ENCODE measurements at regions not wholly inside any gene's neighbourhood (a gene's known extent, or its start where the extent isn't known, plus 50 kb on each side); places are given as distances from the start of the nearest gene placed in this dataset.

DNA sequence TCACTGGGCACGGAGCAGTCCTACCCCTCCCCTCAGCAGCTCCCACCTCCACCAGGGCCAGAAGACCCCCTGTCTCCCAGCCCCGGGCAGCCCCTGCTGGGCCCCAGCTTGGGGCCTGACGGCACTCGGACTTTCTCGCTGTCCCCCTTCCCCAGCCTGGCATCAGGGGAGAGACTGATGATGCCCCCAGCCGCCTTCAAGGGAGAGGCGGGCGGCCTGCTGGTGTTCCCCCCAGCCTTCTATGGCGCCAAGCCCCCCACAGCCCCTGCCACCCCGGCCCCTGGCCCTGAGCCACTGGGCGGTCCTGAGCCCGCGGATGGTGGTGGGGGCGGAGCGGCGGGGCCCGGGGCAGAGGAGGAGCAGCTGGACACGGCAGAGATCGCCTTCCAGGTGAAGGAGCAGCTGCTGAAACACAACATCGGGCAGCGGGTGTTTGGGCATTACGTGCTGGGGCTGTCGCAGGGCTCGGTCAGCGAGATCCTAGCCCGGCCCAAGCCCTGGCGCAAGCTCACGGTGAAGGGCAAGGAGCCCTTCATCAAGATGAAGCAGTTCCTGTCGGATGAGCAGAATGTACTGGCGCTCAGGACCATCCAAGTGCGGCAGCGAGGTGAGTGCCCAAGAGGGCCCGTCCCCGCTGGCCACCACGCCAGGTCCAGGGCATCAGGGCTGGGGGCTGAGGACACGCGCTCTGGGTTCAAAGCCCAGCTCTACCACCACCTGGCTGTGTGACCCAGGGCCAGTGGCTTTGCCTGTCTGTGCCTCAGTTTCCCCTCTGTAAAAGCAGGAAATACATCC lies 58.6 kb downstream of the PHETA1 start:
- DNase-seq, result no peak

GRCh38 chr12:111309584-111309983 lies 59.3 kb downstream of the PHETA1 start:
- DNase-seq, result no peak

GRCh38 chr12:111308473-111308872 lies 60.4 kb downstream of the PHETA1 start:
- no peak for DNase-seq

GRCh38 chr12:111304642-111305071 lies 64.2 kb downstream of the PHETA1 start:
- no peak for DNase-seq

DNA sequence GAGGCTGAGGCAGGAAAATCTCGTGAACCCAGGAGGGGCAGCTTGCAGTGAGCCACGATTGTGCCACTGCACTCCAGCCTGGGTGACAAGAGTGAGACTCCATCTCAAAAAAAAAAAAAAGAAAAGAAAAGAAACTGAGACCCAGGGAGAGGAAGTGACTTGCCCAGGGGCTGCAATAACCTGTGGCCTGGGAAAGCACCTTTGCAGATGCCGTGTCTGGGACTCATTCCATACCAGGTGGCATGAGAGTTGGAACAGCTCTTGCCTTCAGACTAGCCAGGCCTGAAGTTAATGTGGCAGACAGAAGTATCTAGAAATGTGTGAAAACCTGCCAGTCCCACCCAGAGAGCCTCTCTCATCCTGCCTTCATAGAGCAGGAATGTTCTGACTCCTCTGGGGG lies 65.4 kb downstream of the PHETA1 start:
- DNase-seq, result no peak

- peak; percentile 42 for DNase-seq
Observed at GRCh38 chr12:111298582-111299436, 70.1 kb downstream of the PHETA1 start.

DNA sequence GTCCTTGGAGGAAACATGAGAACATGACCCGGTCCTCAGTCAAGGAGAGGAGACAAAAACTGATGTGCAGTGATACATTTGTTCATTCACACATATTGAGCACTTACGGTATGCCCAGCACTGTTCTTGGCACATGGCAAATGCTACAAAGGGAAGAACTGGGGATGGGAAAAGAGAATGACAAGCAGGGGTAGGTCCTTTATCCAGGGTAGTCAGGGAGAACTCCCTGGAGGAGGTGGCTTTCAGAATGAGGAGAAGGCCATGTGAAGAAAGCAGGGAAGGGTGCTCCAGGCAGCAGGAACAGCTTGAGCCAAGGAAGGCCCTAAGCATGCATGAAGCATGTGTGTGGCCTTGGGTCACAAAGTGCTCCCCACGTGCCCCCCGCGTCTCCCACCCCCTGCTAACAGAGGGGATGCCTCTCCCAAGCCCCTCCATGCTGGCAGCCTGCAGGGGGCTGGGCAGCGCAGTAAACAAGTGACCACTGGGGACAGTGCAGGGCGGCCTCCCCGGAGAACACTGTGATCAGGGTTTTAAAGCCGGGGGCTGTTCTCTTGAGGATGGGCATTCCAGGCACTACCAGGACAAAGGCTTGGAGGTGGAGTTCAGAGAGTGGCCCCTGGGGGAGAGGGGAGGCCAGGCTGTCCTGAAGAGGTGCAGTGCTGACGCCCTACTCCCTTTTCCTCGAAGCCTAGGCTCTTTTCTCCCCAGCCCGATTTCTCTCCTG lies 71.0 kb downstream of the PHETA1 start:
- DNase-seq, result no peak

GRCh38 chr12:111296906-111297463 lies 71.9 kb downstream of the PHETA1 start:
- no peak for DNase-seq

- no peak for DNase-seq
Observed at GRCh38 chr12:111295176-111295575, 73.7 kb downstream of the PHETA1 start.

- no peak for DNase-seq
Observed at GRCh38 chr12:111293266-111294009, 75.5 kb downstream of the PHETA1 start.

DNA sequence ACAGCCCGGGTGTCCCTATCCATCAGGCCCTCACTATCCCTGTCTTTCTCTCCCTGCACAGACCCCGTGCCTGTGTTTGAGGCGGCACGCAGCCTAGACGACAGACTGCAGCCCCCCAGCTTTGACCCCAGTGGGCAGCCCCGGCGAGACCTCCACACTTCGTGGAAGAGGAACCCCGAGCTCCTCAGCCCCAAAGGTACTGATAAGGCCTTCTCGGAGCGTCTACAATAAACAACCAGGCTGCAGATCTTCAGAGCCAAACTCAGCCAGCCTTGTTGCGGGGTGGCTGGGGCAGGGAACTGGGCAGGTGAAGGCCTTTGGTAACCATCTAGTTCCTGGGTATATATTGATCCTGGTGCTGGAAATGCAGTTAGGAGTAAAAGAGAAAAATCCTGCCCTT lies 77.5 kb downstream of the PHETA1 start:
- no peak for DNase-seq

DNA sequence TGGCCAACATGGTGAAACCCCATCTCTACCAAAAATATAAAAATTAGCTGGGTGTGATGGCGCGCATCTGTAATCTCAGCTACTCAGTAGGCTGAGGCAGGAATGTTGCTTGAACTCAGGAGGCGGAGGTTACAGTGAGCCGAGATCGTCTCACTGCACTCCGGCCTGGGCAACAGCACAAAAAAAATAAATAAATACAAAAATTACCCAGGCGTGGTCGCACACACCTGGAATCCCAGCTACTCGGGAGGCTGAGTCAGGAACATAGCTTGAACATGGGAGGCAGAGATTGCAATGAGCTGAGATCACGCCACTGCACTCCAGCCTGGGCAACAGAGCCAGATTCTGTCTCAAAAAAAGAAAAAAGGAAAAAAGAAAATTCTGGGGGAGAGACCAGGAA lies 80.1 kb downstream of the PHETA1 start:
- DNase-seq, result no peak

DNA sequence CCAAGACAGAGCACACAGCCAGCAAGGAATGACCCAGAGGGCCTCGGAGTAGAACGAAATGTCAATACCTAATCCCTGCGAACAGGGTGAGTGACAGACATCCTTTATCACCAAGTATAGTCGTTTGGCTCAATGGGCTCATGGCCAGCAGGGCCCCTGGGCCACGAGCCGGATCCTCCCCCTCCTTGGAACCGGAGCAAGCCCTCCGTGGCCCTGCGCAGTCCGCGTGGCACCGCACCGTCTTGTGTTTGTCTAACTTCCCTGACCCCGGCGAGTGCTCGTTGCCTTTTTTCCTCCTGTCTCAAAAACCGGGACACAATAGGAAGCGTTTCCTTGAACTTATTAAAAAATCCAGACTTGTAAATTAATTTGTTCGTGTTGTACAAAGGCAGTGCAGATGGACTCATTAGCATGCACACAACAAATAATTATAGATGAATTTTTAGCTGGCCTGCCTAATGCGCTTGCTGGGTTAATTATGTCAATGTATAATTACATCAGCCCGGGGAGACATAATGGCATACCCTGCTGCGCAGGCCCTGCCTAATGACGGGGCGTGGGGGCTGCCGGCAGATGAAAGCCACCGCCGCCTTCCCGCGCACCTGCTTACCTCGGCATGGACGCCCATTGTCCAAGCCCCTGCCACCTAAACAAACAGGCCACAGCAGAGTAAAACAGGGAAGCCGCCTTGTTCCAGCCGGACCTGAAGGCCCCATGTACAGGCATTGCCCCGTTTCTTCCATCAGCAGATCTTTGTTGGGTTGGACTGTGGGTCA lies 81.6 kb downstream of the PHETA1 start:
- DNase-seq, result no peak

- DNase-seq, result no peak
Observed at GRCh38 chr12:111285200-111285599, 83.7 kb downstream of the PHETA1 start.

DNA sequence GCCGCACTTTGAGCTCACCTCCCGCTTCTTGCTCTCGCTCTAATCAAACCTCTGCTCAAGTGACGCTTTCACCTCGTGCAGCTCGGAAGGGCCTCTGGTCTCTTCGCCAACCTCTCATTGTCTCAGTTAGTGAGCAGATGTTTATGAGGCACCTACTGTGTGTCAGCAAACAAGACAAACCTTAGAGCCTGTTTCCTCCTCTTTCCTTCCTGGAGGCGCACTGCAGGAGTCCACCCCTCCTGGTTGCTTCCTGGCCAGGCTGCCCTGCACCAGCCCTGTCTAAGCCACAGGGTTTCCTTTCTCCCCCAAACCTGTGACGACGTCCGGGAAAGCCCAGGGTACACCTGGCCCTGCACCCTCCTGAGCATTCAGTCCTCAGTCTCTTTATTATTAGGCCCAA lies 84.2 kb downstream of the PHETA1 start:
- no peak for DNase-seq

GRCh38 chr12:111283966-111284365 lies 84.9 kb downstream of the PHETA1 start:
- DNase-seq, result no peak

GRCh38 chr12:111283521-111283920 lies 85.4 kb downstream of the PHETA1 start:
- no peak for DNase-seq

DNA sequence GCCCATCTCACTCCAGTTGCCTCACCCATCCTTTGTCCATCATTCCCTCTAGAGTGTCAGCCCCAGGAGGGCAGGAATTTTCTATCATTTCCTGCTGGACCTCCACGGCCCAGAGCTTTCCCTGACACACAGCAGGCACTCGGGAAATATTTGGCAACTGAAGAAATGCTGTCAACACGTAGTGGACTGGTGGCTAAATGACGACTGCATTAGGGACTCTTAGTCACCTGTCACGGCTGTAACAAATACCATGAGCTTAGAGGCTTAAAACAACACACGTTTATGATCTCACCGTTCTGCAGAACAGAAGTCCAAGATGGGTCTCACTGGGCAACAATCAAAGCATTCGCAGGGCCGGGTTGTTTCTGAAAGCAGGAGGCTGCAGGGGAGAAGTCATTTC lies 91.3 kb downstream of the PHETA1 start:
- DNase-seq, result no peak

DNA sequence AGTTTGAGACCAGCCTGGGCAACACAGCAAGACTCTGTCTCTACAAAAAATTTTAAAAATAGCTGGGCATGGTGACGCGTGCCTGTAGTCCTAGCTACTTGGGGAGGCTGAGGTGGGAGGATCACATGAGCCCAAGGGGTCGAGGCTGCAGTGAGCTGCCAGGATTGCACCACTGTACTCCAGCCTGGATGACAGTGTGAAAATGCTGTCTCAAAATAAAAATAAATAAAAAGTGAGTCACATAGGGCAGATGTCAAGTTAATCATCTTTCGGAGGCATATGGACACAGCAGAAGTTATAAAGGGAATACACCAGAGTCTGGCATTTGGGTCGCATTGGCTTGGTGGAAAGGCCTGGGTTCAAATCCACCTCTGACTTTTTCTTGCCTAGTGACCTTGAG lies 92.7 kb downstream of the PHETA1 start:
- DNase-seq, result no peak

- DNase-seq, result no peak
Observed at GRCh38 chr12:111275308-111275707, 93.6 kb downstream of the PHETA1 start.

DNA sequence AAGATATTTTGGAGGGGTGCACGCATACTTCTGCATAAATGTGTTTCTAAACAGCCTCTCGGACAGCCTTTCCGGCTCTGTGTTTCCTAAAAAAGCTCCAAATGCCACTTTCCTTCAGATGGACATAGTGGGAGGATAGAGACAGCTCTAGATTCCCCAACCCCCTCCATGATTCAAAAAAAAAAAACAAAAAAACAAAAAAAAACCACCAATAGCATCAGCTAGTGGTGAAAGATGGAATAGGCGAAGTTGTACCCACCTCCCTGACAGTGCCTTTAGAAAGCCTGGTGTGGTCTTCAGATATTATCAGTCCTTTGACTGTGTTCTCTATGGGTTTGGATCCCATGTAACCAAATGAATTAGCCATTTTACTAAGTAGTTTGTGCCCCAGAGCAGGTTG lies 94.1 kb downstream of the PHETA1 start:
- DNase-seq, result no peak
